Mesenchymal stem cell (in vitro differentiated cells and primary cell): ENCODE measurements at regions not wholly inside any gene's neighbourhood (a gene's known extent, or its start where the extent isn't known, plus 50 kb on each side); places are given as distances from the start of the nearest gene placed in this dataset.

Experiments used
- DNase-seq: peaks from one replicate; pipeline ENCODE4 v3.0.0-alpha.2; 2013
- H2AFZ ChIP-seq: one replicate; pipeline ENCODE4 v1.6.1; 2013; ENCODE audit warnings: low read depth, mild to moderate bottlenecking, control low read depth, inconsistent platforms, low read length, moderate library complexity
- H2AK5ac ChIP-seq: 2 replicates; pipeline ENCODE4 v1.6.1; 2013; ENCODE audit warnings: low read length, moderate library complexity, mild to moderate bottlenecking, inconsistent platforms; ENCODE audit not compliant: severe bottlenecking
- H2BK120ac ChIP-seq: one replicate; pipeline ENCODE4 v1.6.1; 2013; ENCODE audit warnings: low read depth, mild to moderate bottlenecking, inconsistent platforms, low read length, moderate library complexity
- H2BK12ac ChIP-seq, 2 experiments: one replicate each; pipeline ENCODE4 v1.6.1; 2013; ENCODE audit warnings: inconsistent platforms in 2 of 2, low read length in 2 of 2, mild to moderate bottlenecking in 2 of 2, moderate library complexity in 2 of 2, control low read depth in 1 of 2
- H2BK15ac ChIP-seq: one replicate; pipeline ENCODE4 v1.6.1; 2013; ENCODE audit warnings: mild to moderate bottlenecking, low read depth, inconsistent platforms; ENCODE audit not compliant: poor library complexity, severe bottlenecking
- H2BK5ac ChIP-seq: 2 replicates; pipeline ENCODE4 v1.6.1; 2013; ENCODE audit warnings: low read depth, mild to moderate bottlenecking, low read length, control low read depth, inconsistent platforms; ENCODE audit not compliant: poor library complexity, severe bottlenecking
- H3K14ac ChIP-seq, 2 experiments: one replicate each; pipeline ENCODE4 v1.6.1; 2013; ENCODE audit warnings: inconsistent platforms in 2 of 2, low read length in 2 of 2, control low read depth in 1 of 2, mild to moderate bottlenecking in 1 of 2, moderate library complexity in 1 of 2
- H3K18ac ChIP-seq, 2 experiments: one replicate each; pipeline ENCODE4 v1.6.1; 2013; ENCODE audit warnings: inconsistent platforms in 2 of 2, low read length in 2 of 2, control low read depth in 1 of 2, low read depth in 1 of 2, mild to moderate bottlenecking in 1 of 2
- H3K23ac ChIP-seq, 2 experiments: one replicate each; pipeline ENCODE4 v1.6.1; 2013; ENCODE audit warnings: inconsistent platforms in 2 of 2, low read length in 2 of 2, mild to moderate bottlenecking in 2 of 2, moderate library complexity in 2 of 2, control low read depth in 1 of 2
- H3K27ac ChIP-seq: 2 replicates; pipeline ENCODE4 v1.5.1; 2013; ENCODE audit warnings: mild to moderate bottlenecking, moderate library complexity, low read length, control low read depth, inconsistent platforms; ENCODE audit not compliant: poor library complexity, severe bottlenecking
- H3K27me3 ChIP-seq, 2 experiments: 2 replicates each; pipeline versions ENCODE4 v1.6.1 to v1.7.0; 2013; ENCODE audit warnings: low read length in 2 of 2, mild to moderate bottlenecking in 2 of 2, moderate library complexity in 2 of 2, control low read depth in 1 of 2, inconsistent platforms in 1 of 2; ENCODE audit not compliant: control insufficient read depth in 1 of 2, insufficient read depth in 1 of 2
- H3K36me3 ChIP-seq, 2 experiments: 2 replicates each; pipeline versions ENCODE4 v1.6.1 to v1.7.0; 2013; ENCODE audit warnings: low read length in 2 of 2, control low read depth in 1 of 2, inconsistent platforms in 1 of 2, low read depth in 1 of 2, mild to moderate bottlenecking in 1 of 2; ENCODE audit not compliant: insufficient read depth in 2 of 2, control insufficient read depth in 1 of 2
- H3K4ac ChIP-seq, 2 experiments: one replicate each; pipeline ENCODE4 v1.6.1; 2013; ENCODE audit warnings: inconsistent platforms in 2 of 2, low read length in 2 of 2, mild to moderate bottlenecking in 2 of 2, moderate library complexity in 2 of 2, control low read depth in 1 of 2, low read depth in 1 of 2
- H3K4me1 ChIP-seq: 2 replicates; pipeline ENCODE4 v1.6.1; 2013; ENCODE audit warnings: low read depth, low read length, control low read depth; ENCODE audit not compliant: control insufficient read depth, insufficient read depth
- H3K4me2 ChIP-seq: 2 replicates; pipeline ENCODE4 v1.6.1; 2013; ENCODE audit warnings: low read length, mild to moderate bottlenecking, inconsistent platforms; ENCODE audit not compliant: poor library complexity, severe bottlenecking
- H3K4me3 ChIP-seq, 2 experiments: 2 replicates each; pipeline versions ENCODE4 v1.5.1 to v1.7.0; 2013; ENCODE audit warnings: low read length in 2 of 2, mild to moderate bottlenecking in 2 of 2, control low read depth in 1 of 2, low read depth in 1 of 2; ENCODE audit not compliant: insufficient read depth in 1 of 2
- H3K79me1 ChIP-seq: replicated peaks from 2 replicates; pipeline ENCODE4 v1.6.1; 2013; ENCODE audit warnings: mild to moderate bottlenecking, control low read depth, low read length, inconsistent platforms; ENCODE audit not compliant: poor library complexity, severe bottlenecking
- H3K9ac ChIP-seq: 2 replicates; pipeline ENCODE4 v1.7.0; 2013; ENCODE audit warnings: mild to moderate bottlenecking, low read length, moderate library complexity
- H3K9me3 ChIP-seq: 2 replicates; pipeline ENCODE4 v1.7.0; 2013; ENCODE audit warnings: mild to moderate bottlenecking, low read length; ENCODE audit not compliant: control insufficient read depth
- H4K8ac ChIP-seq: one replicate; pipeline ENCODE4 v1.6.1; 2013; ENCODE audit warnings: inconsistent platforms, mild to moderate bottlenecking, low read length, moderate library complexity
- H4K91ac ChIP-seq: one replicate; pipeline ENCODE4 v1.6.1; 2013; ENCODE audit warnings: mild to moderate bottlenecking, low read length, inconsistent platforms
- WGBS: methylation state at CpG from one replicate; pipeline ENCODE4 v1.1.7; 2013; ENCODE audit warnings: mixed read lengths; 5-methylcytosine and 5-hydroxymethylcytosine counted together

GRCh38 chr9:107094370-107094769 lies 188.7 kb upstream of the RAD23B start:
- H3K14ac ChIP-seq: no peak overlapping the region
- H3K4me1 ChIP-seq: no peaks in the 10 kb centered on the region
- H3K4ac ChIP-seq: no peak overlapping the region
- H3K23ac ChIP-seq: no peak overlapping the region
- H2BK12ac ChIP-seq: no peak overlapping the region
- peaks cover 8% of the 10 kb centered on the region for H3K9me3 ChIP-seq
- 100% methylated on average over 1 of the region's 3 CpGs for WGBS
- H3K4me3 ChIP-seq: no peak overlapping the region
- no peak overlapping the region for H3K4me2 ChIP-seq
- no peaks in the 10 kb centered on the region for H3K79me1 ChIP-seq
- H3K9ac ChIP-seq: no peak overlapping the region
- no peak overlapping the region for H2AFZ ChIP-seq
- no peak overlapping the region for H2BK5ac ChIP-seq
- H3K27me3 ChIP-seq: no peaks in the 10 kb centered on the region
- no peak for DNase-seq
- H2BK120ac ChIP-seq: no peak overlapping the region
- no peak overlapping the region for H3K18ac ChIP-seq
- H3K36me3 ChIP-seq: no peaks in the 10 kb centered on the region
- no peak overlapping the region for H2BK15ac ChIP-seq
- no peak overlapping the region for H2AK5ac ChIP-seq
- H4K91ac ChIP-seq: no peak overlapping the region
- H4K8ac ChIP-seq: no peak overlapping the region
- H3K27ac ChIP-seq: no peak overlapping the region

- no peak overlapping the region for H3K4me3 ChIP-seq
- no peaks in the 10 kb centered on the region for H3K4me1 ChIP-seq
- H3K79me1 ChIP-seq: no peaks in the 10 kb centered on the region
- H2AK5ac ChIP-seq: no peak overlapping the region
- H4K91ac ChIP-seq: no peak overlapping the region
- no peak overlapping the region for H3K9ac ChIP-seq
- no peak overlapping the region for H2AFZ ChIP-seq
- no peak for DNase-seq
- 88% methylated on average over 7 of the region's 7 CpGs for WGBS
- H2BK5ac ChIP-seq: no peak overlapping the region
- no peaks in the 10 kb centered on the region for H3K9me3 ChIP-seq
- H3K4me2 ChIP-seq: no peak overlapping the region
- H2BK12ac ChIP-seq: no peak overlapping the region
- no peak overlapping the region for H3K4ac ChIP-seq
- no peak overlapping the region for H3K18ac ChIP-seq
- no peak overlapping the region for H3K14ac ChIP-seq
- peaks cover 6 to 13% of the 10 kb centered on the region in 2 experiments for H3K27me3 ChIP-seq
- H4K8ac ChIP-seq: no peak overlapping the region
- H2BK120ac ChIP-seq: no peak overlapping the region
- H2BK15ac ChIP-seq: no peak overlapping the region
- no peak overlapping the region for H3K27ac ChIP-seq
- H3K23ac ChIP-seq: no peak overlapping the region
- H3K36me3 ChIP-seq: no peaks in the 10 kb centered on the region
Observed at GRCh38 chr9:107100591-107100990, 182.5 kb upstream of the RAD23B start.

GRCh38 chr9:107102011-107102410 lies 181.1 kb upstream of the RAD23B start:
- no peak overlapping the region for H2BK15ac ChIP-seq
- H3K4ac ChIP-seq: no peak overlapping the region
- H3K9me3 ChIP-seq: no peaks in the 10 kb centered on the region
- H3K79me1 ChIP-seq: no peaks in the 10 kb centered on the region
- H3K18ac ChIP-seq: no peak overlapping the region
- H3K4me3 ChIP-seq: no peak overlapping the region
- H3K9ac ChIP-seq: no peak overlapping the region
- H3K23ac ChIP-seq: no peak overlapping the region
- H3K27ac ChIP-seq: no peak overlapping the region
- H4K8ac ChIP-seq: no peak overlapping the region
- 86% methylated on average over 4 of the region's 5 CpGs for WGBS
- H3K27me3 ChIP-seq: peaks cover 7 to 26% of the 10 kb centered on the region in 2 experiments
- no peak overlapping the region for H3K4me2 ChIP-seq
- no peak overlapping the region for H3K14ac ChIP-seq
- H3K4me1 ChIP-seq: no peaks in the 10 kb centered on the region
- H2BK5ac ChIP-seq: no peak overlapping the region
- H4K91ac ChIP-seq: no peak overlapping the region
- H2BK12ac ChIP-seq: no peak overlapping the region
- H2AFZ ChIP-seq: no peak overlapping the region
- no peak for DNase-seq
- H2AK5ac ChIP-seq: no peak overlapping the region
- no peak overlapping the region for H2BK120ac ChIP-seq
- no peaks in the 10 kb centered on the region for H3K36me3 ChIP-seq

DNA sequence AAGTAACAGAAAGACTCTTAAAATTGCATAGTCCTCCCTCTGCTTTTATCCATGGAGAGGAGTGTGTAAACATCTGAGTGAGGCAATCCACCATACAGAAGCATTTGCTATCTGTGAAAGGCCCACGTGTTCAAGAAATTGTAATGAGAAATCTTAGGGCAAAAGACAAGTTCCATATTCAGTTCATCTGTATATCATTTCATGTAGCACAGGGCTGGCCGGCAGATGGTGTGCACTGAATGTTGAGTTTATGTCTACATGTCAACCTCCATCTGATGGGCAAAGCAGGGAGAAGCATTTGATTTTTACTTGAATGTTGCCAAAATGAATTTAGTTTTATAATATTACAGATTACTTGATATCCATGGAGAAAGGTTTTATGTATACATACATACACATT lies 179.5 kb upstream of the RAD23B start:
- peaks cover 21 to 41% of the 10 kb centered on the region in 2 experiments for H3K27me3 ChIP-seq
- H3K4me2 ChIP-seq: no peak overlapping the region
- WGBS: 100% methylated on average over 1 of the region's 2 CpGs
- no peaks in the 10 kb centered on the region for H3K4me1 ChIP-seq
- H3K9me3 ChIP-seq: no peaks in the 10 kb centered on the region
- H2BK15ac ChIP-seq: no peak overlapping the region
- no peak overlapping the region for H3K4ac ChIP-seq
- no peak overlapping the region for H2BK120ac ChIP-seq
- H4K8ac ChIP-seq: no peak overlapping the region
- H3K27ac ChIP-seq: no peak overlapping the region
- no peak overlapping the region for H2BK5ac ChIP-seq
- no peaks in the 10 kb centered on the region for H3K79me1 ChIP-seq
- H3K9ac ChIP-seq: no peak overlapping the region
- H2AK5ac ChIP-seq: no peak overlapping the region
- H3K23ac ChIP-seq: no peak overlapping the region
- H2AFZ ChIP-seq: no peak overlapping the region
- H2BK12ac ChIP-seq: no peak overlapping the region
- no peak overlapping the region for H3K14ac ChIP-seq
- H3K4me3 ChIP-seq: no peak overlapping the region
- no peak for DNase-seq
- no peaks in the 10 kb centered on the region for H3K36me3 ChIP-seq
- no peak overlapping the region for H3K18ac ChIP-seq
- no peak overlapping the region for H4K91ac ChIP-seq
